K562 (cell line): ENCODE measurements at regions not wholly inside any gene's neighbourhood (a gene's known extent, or its start where the extent isn't known, plus 50 kb on each side); places are given as distances from the start of the nearest gene placed in this dataset.

ENCODE experiments used
- ATAC-seq: fragments of 200-7000 bp; cut with Tn5 transposase; 3 replicates; pipeline ENCODE4 v1.9.1; 2020; ENCODE audit warnings: moderate library complexity
- BruUV-seq: library from RNA; stranded (reverse); fragments of 400-500 nt; replicated peaks from 2 replicates; lab custom pipeline; 2021; lab: Mats Ljungman, UMichigan
- CTCF ChIA-PET: fragments of 300-600 bp; formaldehyde crosslinking; extraction: SDS; loops from one replicate; lab custom pipeline; 2021; ENCODE audit warnings: low intra/inter-chr PET ratio; lab: Yijun Ruan, JAX
- POLR2A ChIA-PET: fragments of 300-600, 350-650 bp; sonication (Branson Sonifier 250); formaldehyde crosslinking; extraction: SDS; loops from one replicate; lab custom pipeline; 2021; ENCODE audit warnings: antibody characterized with exemption, inconsistent platforms; lab: Yijun Ruan, JAX
- DNase-seq, 4 experiments: peaks; one replicate each; pipeline versions ENCODE4 v3.0.0 to v3.0.0-alpha.2; 2011 to 2018; ENCODE audit warnings: low spot score in 3 of 4, mixed read lengths in 3 of 4; ENCODE audit errors: extremely low read depth in 1 of 4
- FAIRE-seq: peaks from 2 replicates; lab custom pipeline; 2011; peaks lifted over from hg19 to GRCh38; lab: Jason Lieb, UNC
- H2AFZ ChIP-seq: 2 replicates; pipeline ENCODE4 v1.6.0; 2011; ENCODE audit warnings: low read depth, low read length, control low read depth, inconsistent platforms
- H3K27ac ChIP-seq: fragments of 200-600 bp; 3 replicates; pipeline ENCODE4 v1.8.0; 2011; ENCODE audit warnings: low read depth, mild to moderate bottlenecking, control low read depth, inconsistent platforms, low read length, moderate library complexity, mixed read lengths; ENCODE audit errors: extremely low read depth
- H3K27me3 ChIP-seq, 2 experiments: fragments of 300-600 bp in 1 of 2; 2 replicates in 1 of 2; 3 replicates in 1 of 2; pipeline versions ENCODE4 v1.6.0 to v1.8.0; 2011; ENCODE audit warnings: inconsistent platforms in 2 of 2, low read length in 2 of 2, mild to moderate bottlenecking in 1 of 2, mixed read lengths in 1 of 2, moderate library complexity in 1 of 2; ENCODE audit not compliant: control insufficient read depth in 2 of 2, insufficient read depth in 2 of 2
- H3K36me3 ChIP-seq: fragments of 300-600 bp; 3 replicates; pipeline ENCODE4 v1.8.0; 2011; ENCODE audit warnings: mild to moderate bottlenecking, low read length, inconsistent platforms; ENCODE audit not compliant: control insufficient read depth, insufficient read depth
- H3K4me1 ChIP-seq, 2 experiments: fragments of 200-600 bp in 1 of 2; replicated peaks in 1 of 2; 2 replicates in 1 of 2; 3 replicates in 1 of 2; pipeline versions ENCODE4 v1.5.1 to v1.8.0; 2011; ENCODE audit warnings: inconsistent platforms in 2 of 2, low read length in 2 of 2, mild to moderate bottlenecking in 1 of 2, mixed read lengths in 1 of 2, moderate library complexity in 1 of 2; ENCODE audit not compliant: control insufficient read depth in 2 of 2, insufficient read depth in 2 of 2
- H3K4me2 ChIP-seq: 2 replicates; pipeline ENCODE4 v1.6.1; 2011; ENCODE audit warnings: low read length, control low read depth, inconsistent platforms, mixed read lengths; ENCODE audit not compliant: insufficient read depth
- H3K4me3 ChIP-seq: fragments of 200-600 bp; sonication (generic), shearing (Covaris generic); 2 replicates; pipeline ENCODE4 v1.5.1; 2016; ENCODE audit warnings: control low read depth, inconsistent platforms
- H3K79me2 ChIP-seq: fragments of 200-600 bp; 3 replicates; pipeline ENCODE4 v1.8.0; 2011; ENCODE audit warnings: low read length, inconsistent platforms; ENCODE audit not compliant: control insufficient read depth, insufficient read depth
- H3K9ac ChIP-seq, 2 experiments: 2 replicates each; pipeline versions ENCODE4 v1.6.0 to v1.6.1; 2011; ENCODE audit warnings: low read depth in 2 of 2, low read length in 2 of 2, control low read depth in 1 of 2, inconsistent platforms in 1 of 2, mild to moderate bottlenecking in 1 of 2, mixed read lengths in 1 of 2; ENCODE audit not compliant: insufficient read depth in 1 of 2
- H3K9me1 ChIP-seq: one replicate; pipeline ENCODE4 v1.6.0; 2011; ENCODE audit warnings: inconsistent platforms, mild to moderate bottlenecking, low read length, moderate library complexity; ENCODE audit not compliant: control insufficient read depth, insufficient read depth
- H3K9me3 ChIP-seq: replicated peaks from 2 replicates; pipeline ENCODE4 v1.5.1; 2011; ENCODE audit warnings: low read depth, low read length, inconsistent platforms; ENCODE audit not compliant: control insufficient read depth, insufficient read depth
- H4K20me1 ChIP-seq: replicated peaks from 2 replicates; pipeline ENCODE4 v1.6.1; 2011; ENCODE audit warnings: low read length, inconsistent platforms, mixed read lengths; ENCODE audit not compliant: control insufficient read depth, insufficient read depth
- ADNP ChIP-seq: fragments of 200-800 bp; sonication (Bioruptor generic); IDR thresholded peaks from 2 replicates; pipeline ENCODE4 v1.6.1; 2016; ENCODE audit warnings: missing genetic modification characterization, missing compliant biosample characterization
- ELF2 ChIP-seq: fragments of 250-450 bp; sonication (Bioruptor Pico); IDR thresholded peaks from 2 replicates; pipeline ENCODE4 v1.5.0; 2021; ENCODE audit warnings: mild to moderate bottlenecking
- FOXJ2 ChIP-seq: fragments of 200-800 bp; sonication (Bioruptor generic); IDR thresholded peaks from 2 replicates; pipeline ENCODE4 v1.6.1; 2016; ENCODE audit warnings: missing genetic modification characterization, missing compliant biosample characterization
- GABPB2 ChIP-seq: fragments of 250-450 bp; sonication (Bioruptor Pico); conservative IDR thresholded peaks from 2 replicates; pipeline ENCODE4 v1.5.1; 2021; ENCODE audit warnings: mild to moderate bottlenecking
- ILF3 ChIP-seq: fragments of 450-650 bp; IDR thresholded peaks from 2 replicates; pipeline ENCODE4 v1.6.1; 2018; ENCODE audit warnings: antibody characterized with exemption, mild to moderate bottlenecking, moderate library complexity, borderline replicate concordance
- MYBL2 ChIP-seq, 2 experiments: fragments of 450-650 bp in 1 of 2; sonication (generic) in 1 of 2; formaldehyde crosslinking in 1 of 2; IDR thresholded peaks; 2 replicates each; pipeline versions ENCODE4 v1.6.1 to v1.8.1; 2017 to 2022; ENCODE audit warnings: borderline replicate concordance in 1 of 2, inconsistent platforms in 1 of 2, low read depth in 1 of 2, mild to moderate bottlenecking in 1 of 2, missing genetic modification reagents in 1 of 2, moderate library complexity in 1 of 2
- NFATC3 ChIP-seq: fragments of 450-650 bp; IDR thresholded peaks from 2 replicates; pipeline ENCODE4 v1.6.1; 2017; ENCODE audit warnings: mild to moderate bottlenecking
- NFIX ChIP-seq: fragments of 250-450 bp; sonication (Bioruptor Pico); IDR thresholded peaks from 2 replicates; pipeline ENCODE4 v1.4.0; 2020; ENCODE audit warnings: low read depth, mild to moderate bottlenecking, moderate library complexity
- RBM14 ChIP-seq: fragments of 200-400 bp; formaldehyde crosslinking; IDR thresholded peaks from 2 replicates; pipeline ENCODE4 v1.6.1; 2018; ENCODE audit warnings: low read depth, mild to moderate bottlenecking, low read length, moderate library complexity, borderline replicate concordance; ENCODE audit not compliant: insufficient read depth
- RBM17 ChIP-seq: fragments of 200-400 bp; formaldehyde crosslinking; IDR thresholded peaks from 2 replicates; pipeline ENCODE4 v1.6.1; 2017; ENCODE audit warnings: low read depth, mild to moderate bottlenecking, low read length, borderline replicate concordance
- RHOXF2B ChIP-seq: fragments of 250-450 bp; sonication (Bioruptor Pico); conservative IDR thresholded peaks from 2 replicates; pipeline ENCODE4 v1.5.1; 2021
- SAFB ChIP-seq: fragments of 200-400 bp; formaldehyde crosslinking; IDR thresholded peaks from 2 replicates; pipeline ENCODE4 v1.6.1; 2017; ENCODE audit warnings: low read depth, low read length, borderline replicate concordance
- SRSF1 ChIP-seq: fragments of 200-400 bp; formaldehyde crosslinking; IDR thresholded peaks from 2 replicates; pipeline ENCODE4 v1.6.1; 2017; ENCODE audit warnings: mild to moderate bottlenecking, low read depth, low read length, moderate library complexity
- SRSF7 ChIP-seq: fragments of 200-400 bp; formaldehyde crosslinking; optimal IDR thresholded peaks from 2 replicates; pipeline ENCODE3; 2017; ENCODE audit warnings: mild to moderate bottlenecking, low read depth, low read length
- TCF3 ChIP-seq: sonication (generic); formaldehyde crosslinking; IDR thresholded peaks from 2 replicates; pipeline ENCODE4 v1.4.0; 2020; ENCODE audit warnings: mild to moderate bottlenecking, missing genetic modification reagents
- WGBS: fragments of 100-300 bp; shearing (Covaris generic); methylation state at CpG from one replicate; pipeline ENCODE4 v1.1.6; 2016; ENCODE audit warnings: low coverage, mixed read lengths; ENCODE audit not compliant: insufficient coverage; ENCODE audit errors: missing lambda C conversion rate; 5-methylcytosine and 5-hydroxymethylcytosine counted together
- in situ Hi-C: fragments of 300-500 bp; cut with MboI; formaldehyde crosslinking; loops from 4 replicates; pipeline ENCODE4 v1.15.0; 2018; ENCODE audit warnings: inconsistent platforms, mixed read lengths
- intact Hi-C: fragments of 100-400 bp; cut with micrococcal nuclease; formaldehyde crosslinking; loops from 2 replicates; pipeline ENCODE4 v1.14.2; 2022
- TF ChIP-seq, protein P1 (sequence below): fragments of 450-650 bp; IDR thresholded peaks from 2 replicates; pipeline ENCODE4 v1.6.1; 2018; ENCODE audit warnings: mild to moderate bottlenecking, low read depth; ENCODE audit not compliant: partially characterized antibody
- TF ChIP-seq, protein P2 (sequence below), 3 experiments: IDR thresholded peaks in 2 of 3; conservative IDR thresholded peaks in 1 of 3; 2 replicates each; pipeline ENCODE4 v1.5.1; 2011 to 2012; ENCODE audit warnings: low read length in 3 of 3, mild to moderate bottlenecking in 3 of 3, control low read depth in 2 of 3, improper control_type of control experiment in 1 of 3, inconsistent platforms in 1 of 3, low read depth in 1 of 3, mixed read lengths in 1 of 3, moderate library complexity in 1 of 3; ENCODE audit not compliant: insufficient read depth in 2 of 3
- TF ChIP-seq, protein P3 (sequence below): fragments of 450-650 bp; formaldehyde crosslinking; IDR thresholded peaks from 2 replicates; pipeline ENCODE4 v1.4.0; 2020; ENCODE audit warnings: mild to moderate bottlenecking, moderate library complexity

DNA sequence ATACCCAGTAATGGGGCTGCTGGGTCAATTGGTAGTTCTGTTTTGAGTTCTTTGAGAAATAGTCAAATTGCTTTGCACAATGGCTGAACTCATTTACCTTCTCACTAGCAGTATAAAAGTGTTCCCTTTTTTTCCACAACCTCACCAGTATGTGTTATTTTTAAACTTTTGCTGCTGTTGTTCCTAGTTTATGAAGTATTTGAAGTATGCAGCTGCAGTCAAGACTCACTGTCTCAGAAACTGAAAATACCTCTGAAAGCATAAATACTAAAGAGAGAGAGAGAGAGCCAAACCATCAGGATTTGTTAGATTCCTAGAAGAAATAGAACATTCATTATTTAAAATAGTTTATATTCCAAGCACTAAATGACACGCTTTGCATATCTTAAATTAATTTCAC is 764.2 kb downstream of the NTRK3 start:
- no TSS peak for BruUV-seq
- ChIA-PET POLR2A (no interaction called here), CTCF (no interaction called here)
- H3K4me3 ChIP-seq = no peak overlapping the region
- no peaks in the 10 kb centered on the region for H3K79me2 ChIP-seq
- no peaks in the 10 kb centered on the region for H3K4me1 ChIP-seq
- no peak overlapping the region for H3K9ac ChIP-seq
- no peak overlapping the region for H2AFZ ChIP-seq
- TF ChIP-seq SAFB (no peak), RBM17 (no peak), GABPB2 (CRISPR knock-in tag) (no peak), FOXJ2 (tag) (no peak), NFIX (CRISPR knock-in tag) (no peak), RBM14 (no peak), ADNP (tag) (no peak), RHOXF2B (CRISPR knock-in tag) (no peak), SRSF1 (no peak), ELF2 (CRISPR knock-in tag) (no peak), ILF3 (no peak), MYBL2 (IDR thresholded peaks at IDR 0.05; ENCODE audit: low read depth) (no peak), MYBL2 (CRISPR knock-in tag; IDR thresholded peaks at IDR 0.05; ENCODE audit: borderline replicate concordance) (no peak), SRSF7 (no peak), TCF3 (CRISPR knock-in tag) (no peak), NFATC3 (no peak)
- TF ChIP-seq, protein P1, sequence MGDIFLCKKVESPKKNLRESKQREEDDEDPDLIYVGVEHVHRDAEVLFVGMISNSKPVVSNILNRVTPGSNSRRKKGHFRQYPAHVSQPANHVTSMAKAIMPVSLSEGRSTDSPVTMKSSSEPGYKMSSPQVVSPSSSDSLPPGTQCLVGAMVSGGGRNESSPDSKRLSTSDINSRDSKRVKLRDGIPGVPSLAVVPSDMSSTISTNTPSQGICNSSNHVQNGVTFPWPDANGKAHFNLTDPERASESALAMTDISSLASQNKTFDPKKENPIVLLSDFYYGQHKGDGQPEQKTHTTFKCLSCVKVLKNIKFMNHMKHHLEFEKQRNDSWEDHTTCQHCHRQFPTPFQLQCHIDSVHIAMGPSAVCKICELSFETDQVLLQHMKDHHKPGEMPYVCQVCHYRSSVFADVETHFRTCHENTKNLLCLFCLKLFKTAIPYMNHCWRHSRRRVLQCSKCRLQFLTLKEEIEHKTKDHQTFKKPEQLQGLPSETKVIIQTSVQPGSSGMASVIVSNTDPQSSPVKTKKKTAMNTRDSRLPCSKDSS = no peak
- TF ChIP-seq, protein P2, sequence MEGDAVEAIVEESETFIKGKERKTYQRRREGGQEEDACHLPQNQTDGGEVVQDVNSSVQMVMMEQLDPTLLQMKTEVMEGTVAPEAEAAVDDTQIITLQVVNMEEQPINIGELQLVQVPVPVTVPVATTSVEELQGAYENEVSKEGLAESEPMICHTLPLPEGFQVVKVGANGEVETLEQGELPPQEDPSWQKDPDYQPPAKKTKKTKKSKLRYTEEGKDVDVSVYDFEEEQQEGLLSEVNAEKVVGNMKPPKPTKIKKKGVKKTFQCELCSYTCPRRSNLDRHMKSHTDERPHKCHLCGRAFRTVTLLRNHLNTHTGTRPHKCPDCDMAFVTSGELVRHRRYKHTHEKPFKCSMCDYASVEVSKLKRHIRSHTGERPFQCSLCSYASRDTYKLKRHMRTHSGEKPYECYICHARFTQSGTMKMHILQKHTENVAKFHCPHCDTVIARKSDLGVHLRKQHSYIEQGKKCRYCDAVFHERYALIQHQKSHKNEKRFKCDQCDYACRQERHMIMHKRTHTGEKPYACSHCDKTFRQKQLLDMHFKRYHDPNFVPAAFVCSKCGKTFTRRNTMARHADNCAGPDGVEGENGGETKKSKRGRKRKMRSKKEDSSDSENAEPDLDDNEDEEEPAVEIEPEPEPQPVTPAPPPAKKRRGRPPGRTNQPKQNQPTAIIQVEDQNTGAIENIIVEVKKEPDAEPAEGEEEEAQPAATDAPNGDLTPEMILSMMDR (IDR thresholded peaks at IDR 0.05 in 2 of 3, conservative IDR thresholded peaks at IDR 0.05 in 1 of 3; ENCODE audit: insufficient read depth in 2 of 3, low read depth in 1 of 3, low read length in 3 of 3) = no peak
- TF ChIP-seq, protein P3, sequence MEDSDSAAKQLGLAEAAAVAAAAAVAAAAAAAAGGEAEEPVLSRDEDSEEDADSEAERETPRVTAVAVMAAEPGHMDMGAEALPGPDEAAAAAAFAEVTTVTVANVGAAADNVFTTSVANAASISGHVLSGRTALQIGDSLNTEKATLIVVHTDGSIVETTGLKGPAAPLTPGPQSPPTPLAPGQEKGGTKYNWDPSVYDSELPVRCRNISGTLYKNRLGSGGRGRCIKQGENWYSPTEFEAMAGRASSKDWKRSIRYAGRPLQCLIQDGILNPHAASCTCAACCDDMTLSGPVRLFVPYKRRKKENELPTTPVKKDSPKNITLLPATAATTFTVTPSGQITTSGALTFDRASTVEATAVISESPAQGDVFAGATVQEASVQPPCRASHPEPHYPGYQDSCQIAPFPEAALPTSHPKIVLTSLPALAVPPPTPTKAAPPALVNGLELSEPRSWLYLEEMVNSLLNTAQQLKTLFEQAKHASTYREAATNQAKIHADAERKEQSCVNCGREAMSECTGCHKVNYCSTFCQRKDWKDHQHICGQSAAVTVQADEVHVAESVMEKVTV (CRISPR knock-in tag) = no peak
- intact Hi-C loops (no loop called here), in situ Hi-C loops (no loop called here)
- 62% methylated on average over 1 of the region's 1 CpG for WGBS
- no peak for DNase-seq
- no peak for ATAC-seq
- H4K20me1 ChIP-seq = no peaks in the 10 kb centered on the region
- H3K9me3 ChIP-seq = no peaks in the 10 kb centered on the region
- no peak overlapping the region for H3K27ac ChIP-seq
- H3K36me3 ChIP-seq = peaks cover 8% of the 10 kb centered on the region; the same call in 2 of the 3 replicates
- no peak for FAIRE-seq
- H3K27me3 ChIP-seq = no peaks in the 10 kb centered on the region
- H3K9me1 ChIP-seq = no peaks in the 10 kb centered on the region
- no peak overlapping the region for H3K4me2 ChIP-seq
